Left lung (tissue), 4 donors: ENCODE measurements at regions not wholly inside any gene's neighbourhood (a gene's known extent, or its start where the extent isn't known, plus 50 kb on each side); places are given as distances from the start of the nearest gene placed in this dataset.

ENCODE experiments used
- ATAC-seq: fragments of 200-7000 bp; cut with Tn5 transposase; one replicate; pipeline ENCODE4 v1.9.1; 2020; ENCODE audit warnings: moderate library complexity
- DNase-seq, 4 donors: peaks; one replicate each; pipeline ENCODE4 v3.0.0-alpha.2; 2013 to 2020
- H3K27ac ChIP-seq, 2 donors: fragments of 200-600 bp; sonication (generic) in 1 of 2; one replicate each; pipeline versions ENCODE4 v1.5.0 to v1.8.0; 2020 to 2021
- H3K27me3 ChIP-seq, 2 donors: fragments of 200-600 bp; sonication (generic) in 1 of 2; one replicate each; pipeline versions ENCODE4 v1.5.0 to v1.8.0; 2020 to 2021
- H3K36me3 ChIP-seq, 2 donors: fragments of 200-600 bp; sonication (generic) in 1 of 2; one replicate each; pipeline versions ENCODE4 v1.5.0 to v1.8.0; 2020 to 2021
- H3K4me1 ChIP-seq, 2 donors: fragments of 200-600 bp; one replicate each; pipeline ENCODE4 v1.8.0; 2021
- H3K4me3 ChIP-seq, 2 donors: fragments of 200-600 bp; sonication (generic) in 1 of 2; one replicate each; pipeline versions ENCODE4 v1.5.0 to v1.8.0; 2020 to 2021; ENCODE audit warnings: mild to moderate bottlenecking in 1 of 2
- H3K9me3 ChIP-seq, 2 donors: fragments of 200-600 bp; sonication (generic) in 1 of 2; one replicate each; pipeline versions ENCODE4 v1.5.0 to v1.8.0; 2020 to 2021
- intact Hi-C, 2 donors: fragments of 100-400 bp; cut with DNase I; formaldehyde crosslinking; loops; one replicate each; pipeline versions ENCODE4 v1.11.2 to v1.14.2; 2022
- TF ChIP-seq, protein P1 (sequence below), 2 donors: fragments of 200-600 bp; sonication (generic) in 1 of 2; IDR thresholded peaks; one replicate each; pipeline versions ENCODE4 v1.5.0 to v1.8.0; 2021; ENCODE audit warnings: antibody characterized with exemption in 2 of 2
- donor health status: DM: no; HTN: yes; CAD: no.
- donor health status: DM: no; HTN: no; CAD: no.

DNA sequence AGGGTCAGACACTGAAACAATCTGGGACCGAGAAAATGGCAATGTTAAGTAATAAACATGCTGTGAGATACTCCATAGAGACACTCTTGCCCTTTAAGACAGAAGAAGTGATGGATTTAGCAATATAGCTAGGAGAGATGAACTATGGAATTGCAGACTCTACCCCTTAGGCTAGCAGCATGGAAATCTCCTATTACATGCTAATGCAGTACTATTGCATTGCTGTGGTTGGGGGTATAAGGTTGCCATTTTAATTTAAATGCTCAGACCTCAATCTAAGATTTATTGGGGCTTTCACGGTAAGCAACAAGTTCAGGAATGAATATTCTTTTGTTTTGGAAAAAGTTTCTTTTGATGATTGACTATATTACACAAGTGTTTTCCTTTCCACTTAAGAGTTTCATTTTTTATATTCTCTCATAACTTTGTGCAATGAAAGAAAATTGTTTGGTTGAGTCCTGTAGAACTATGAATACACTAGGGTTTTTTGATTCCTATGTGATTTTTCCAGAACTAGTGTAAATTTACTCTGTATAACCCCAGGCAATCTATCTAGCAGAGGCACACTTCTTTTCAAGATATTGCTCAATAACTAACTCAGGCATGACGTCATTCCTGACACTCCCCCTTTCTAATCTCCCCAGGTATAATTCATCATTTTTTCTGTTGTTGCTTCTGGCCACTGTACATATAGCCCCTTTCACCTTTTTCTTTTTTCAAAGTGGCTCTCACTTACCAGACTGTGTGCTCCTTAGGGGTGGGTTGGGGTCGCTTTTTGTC lies 394.7 kb upstream of the KLF12 start:
- no peaks in the 10 kb centered on the region for H3K27me3 ChIP-seq
- H3K4me3 ChIP-seq: no peak overlapping the region
- TF ChIP-seq, protein P1, sequence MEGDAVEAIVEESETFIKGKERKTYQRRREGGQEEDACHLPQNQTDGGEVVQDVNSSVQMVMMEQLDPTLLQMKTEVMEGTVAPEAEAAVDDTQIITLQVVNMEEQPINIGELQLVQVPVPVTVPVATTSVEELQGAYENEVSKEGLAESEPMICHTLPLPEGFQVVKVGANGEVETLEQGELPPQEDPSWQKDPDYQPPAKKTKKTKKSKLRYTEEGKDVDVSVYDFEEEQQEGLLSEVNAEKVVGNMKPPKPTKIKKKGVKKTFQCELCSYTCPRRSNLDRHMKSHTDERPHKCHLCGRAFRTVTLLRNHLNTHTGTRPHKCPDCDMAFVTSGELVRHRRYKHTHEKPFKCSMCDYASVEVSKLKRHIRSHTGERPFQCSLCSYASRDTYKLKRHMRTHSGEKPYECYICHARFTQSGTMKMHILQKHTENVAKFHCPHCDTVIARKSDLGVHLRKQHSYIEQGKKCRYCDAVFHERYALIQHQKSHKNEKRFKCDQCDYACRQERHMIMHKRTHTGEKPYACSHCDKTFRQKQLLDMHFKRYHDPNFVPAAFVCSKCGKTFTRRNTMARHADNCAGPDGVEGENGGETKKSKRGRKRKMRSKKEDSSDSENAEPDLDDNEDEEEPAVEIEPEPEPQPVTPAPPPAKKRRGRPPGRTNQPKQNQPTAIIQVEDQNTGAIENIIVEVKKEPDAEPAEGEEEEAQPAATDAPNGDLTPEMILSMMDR (IDR thresholded peaks at IDR 0.05): no peak
- H3K9me3 ChIP-seq: no peaks in the 10 kb centered on the region
- DNase-seq (no peak), ATAC-seq (no peak)
- no peaks in the 10 kb centered on the region for H3K36me3 ChIP-seq
- no peak overlapping the region for H3K27ac ChIP-seq
- no peaks in the 10 kb centered on the region for H3K4me1 ChIP-seq
- intact Hi-C loops: no loop called here

DNA sequence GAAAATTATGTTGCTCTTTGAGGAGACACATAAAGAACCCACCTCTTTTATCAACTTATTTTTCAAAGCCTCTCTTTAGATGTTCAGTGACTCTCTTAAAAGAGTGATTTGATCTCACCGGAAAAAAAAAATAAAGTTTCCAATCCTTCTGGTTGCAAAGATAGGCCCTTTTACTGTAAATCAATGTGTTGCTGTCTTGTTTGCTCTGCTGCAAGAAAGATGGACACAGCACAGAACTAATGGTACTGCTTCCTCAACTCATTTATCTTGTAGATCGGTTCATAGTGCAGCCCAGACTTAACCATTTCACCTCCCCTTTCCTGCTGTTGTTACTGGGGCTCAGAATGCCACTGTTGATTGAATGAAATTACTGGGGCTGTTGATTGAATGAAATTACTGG lies 388.9 kb upstream of the KLF12 start:
- TF ChIP-seq, protein P1 (IDR thresholded peaks at IDR 0.05): no peak
- DNase-seq: no peak
- no peak for ATAC-seq
- Histone ChIP-seq H3K9me3 (no peaks in the 10 kb centered on the region), H3K27ac (no peak overlapping the region), H3K27me3 (no peaks in the 10 kb centered on the region), H3K4me1 (no peaks in the 10 kb centered on the region), H3K4me3 (no peak overlapping the region), H3K36me3 (no peaks in the 10 kb centered on the region)
- intact Hi-C loops: no loop called here

DNA sequence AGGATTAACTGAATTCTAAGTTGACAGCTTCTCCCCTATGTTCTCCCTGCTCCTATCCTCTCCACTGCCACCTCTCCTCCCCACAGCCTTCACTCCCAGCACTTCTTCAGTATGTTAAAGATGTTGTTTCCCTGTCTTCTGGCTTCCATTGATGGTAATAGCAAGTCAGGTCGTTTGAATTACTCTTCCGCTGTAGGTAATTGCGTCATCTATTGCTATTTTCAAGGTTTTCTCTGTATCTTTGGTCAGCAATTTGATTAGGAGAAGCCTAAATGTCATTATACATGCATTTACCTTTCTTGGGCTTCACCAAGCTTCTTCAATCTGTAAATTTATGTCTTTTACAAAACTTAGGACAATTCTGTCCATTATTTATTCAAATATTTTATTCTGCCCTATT lies 377.3 kb upstream of the KLF12 start:
- TF ChIP-seq, protein P1 (IDR thresholded peaks at IDR 0.05): no peak
- no peaks in the 10 kb centered on the region for H3K9me3 ChIP-seq
- H3K4me1 ChIP-seq: no peaks in the 10 kb centered on the region
- intact Hi-C loops: no loop called here
- H3K36me3 ChIP-seq: no peaks in the 10 kb centered on the region
- DNase-seq (no peak), ATAC-seq (no peak)
- H3K27me3 ChIP-seq: no peaks in the 10 kb centered on the region
- no peak overlapping the region for H3K27ac ChIP-seq
- no peak overlapping the region for H3K4me3 ChIP-seq

DNA sequence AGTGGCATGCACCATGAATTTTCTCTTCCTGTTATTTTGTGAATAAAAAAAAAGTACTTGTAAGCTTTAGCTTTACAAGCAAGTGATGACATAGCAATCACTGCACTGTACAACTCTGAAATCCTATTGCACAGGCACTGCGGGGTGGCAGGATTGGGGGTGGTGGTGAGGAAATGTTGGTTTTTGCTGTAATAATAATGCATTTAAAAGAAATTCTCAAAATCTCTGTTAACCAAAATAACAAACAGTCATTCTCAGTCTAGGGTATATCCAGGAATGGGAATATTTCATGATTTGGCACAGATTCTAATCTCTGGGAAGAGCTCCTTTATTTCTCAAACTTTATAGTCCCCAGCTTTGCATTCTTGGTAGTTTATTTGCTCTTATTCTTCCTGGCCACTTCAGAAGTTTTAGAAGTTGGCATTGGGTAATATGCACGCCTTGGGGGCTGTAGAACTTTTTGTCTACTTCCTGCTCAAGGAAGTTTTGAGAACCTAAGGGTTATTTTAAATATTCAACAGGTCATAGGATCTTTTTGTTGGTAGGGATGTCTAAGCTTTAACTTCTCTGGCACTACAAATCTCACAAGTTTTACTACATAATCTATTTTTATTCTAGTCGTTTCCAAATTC lies 353.0 kb upstream of the KLF12 start:
- TF ChIP-seq, protein P1 (IDR thresholded peaks at IDR 0.05): no peak
- Histone ChIP-seq H3K36me3 (no peaks in the 10 kb centered on the region), H3K27ac (no peak overlapping the region), H3K4me1 (no peaks in the 10 kb centered on the region), H3K9me3 (peaks cover 0 to 2% of the 10 kb centered on the region in 2 donors), H3K4me3 (no peak overlapping the region), H3K27me3 (no peaks in the 10 kb centered on the region)
- intact Hi-C loops: no loop called here
- ATAC-seq (peak; percentile 77), DNase-seq (peak in 1 of 4 donors; percentile 35)

DNA sequence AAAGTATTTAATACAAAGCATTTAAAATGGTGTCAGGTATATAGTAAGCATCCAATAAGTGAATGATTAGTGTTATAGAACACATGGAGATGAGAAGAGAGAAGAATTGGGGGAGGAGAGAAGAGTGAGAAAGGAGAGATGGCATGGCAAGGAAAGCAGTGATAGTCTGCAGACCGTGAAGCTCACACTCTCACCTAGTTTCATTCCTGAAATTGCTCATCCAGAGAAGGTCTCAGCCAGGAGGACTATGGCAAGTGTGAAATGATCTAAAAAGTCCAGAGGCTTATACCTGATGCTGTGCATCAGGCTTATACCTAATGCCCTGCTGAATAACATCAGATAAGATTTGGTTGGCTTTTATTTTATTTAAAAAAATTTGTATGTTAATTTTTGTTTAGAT lies 351.6 kb upstream of the KLF12 start:
- ATAC-seq: no peak
- H3K9me3 ChIP-seq: no peaks in the 10 kb centered on the region
- intact Hi-C loops: no loop called here

More for the DNA sequence above, 351.6 kb upstream of the KLF12 start:
- TF ChIP-seq, protein P1 (IDR thresholded peaks at IDR 0.05): no peak
- Histone ChIP-seq H3K27me3 (no peaks in the 10 kb centered on the region), H3K27ac (no peak overlapping the region), H3K4me1 (no peaks in the 10 kb centered on the region), H3K36me3 (no peaks in the 10 kb centered on the region), H3K4me3 (no peak overlapping the region)
- DNase-seq: no peak
